Right kidney (tissue), 1 donor: ENCODE measurements at regions not wholly inside any gene's neighbourhood (a gene's known extent, or its start where the extent isn't known, plus 50 kb on each side); places are given as distances from the start of the nearest gene placed in this dataset.

Experiments used
- DNase-seq: peaks from one replicate; pipeline ENCODE4 v3.0.0-alpha.2; 2016

DNA sequence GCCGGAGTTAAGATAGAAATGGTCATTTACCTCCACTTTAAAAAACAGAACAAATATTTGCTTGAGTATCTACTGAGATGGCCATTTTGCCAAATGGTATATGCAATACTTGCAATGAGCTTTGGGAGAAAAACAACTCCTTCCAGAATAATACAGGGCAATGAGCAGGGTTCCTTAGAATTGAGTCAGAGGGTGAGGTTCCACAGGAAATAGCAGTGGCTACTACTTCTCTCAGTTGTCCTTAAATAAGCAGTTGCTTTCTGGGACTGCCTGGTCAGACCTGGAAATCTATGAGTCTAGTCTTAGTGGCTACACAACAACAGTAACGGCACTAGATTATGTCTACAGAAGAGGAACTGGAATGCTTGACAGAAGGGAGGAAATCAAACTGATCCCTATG is 80.9 kb upstream of the CCDC85A start:
- no peak for DNase-seq

DNA sequence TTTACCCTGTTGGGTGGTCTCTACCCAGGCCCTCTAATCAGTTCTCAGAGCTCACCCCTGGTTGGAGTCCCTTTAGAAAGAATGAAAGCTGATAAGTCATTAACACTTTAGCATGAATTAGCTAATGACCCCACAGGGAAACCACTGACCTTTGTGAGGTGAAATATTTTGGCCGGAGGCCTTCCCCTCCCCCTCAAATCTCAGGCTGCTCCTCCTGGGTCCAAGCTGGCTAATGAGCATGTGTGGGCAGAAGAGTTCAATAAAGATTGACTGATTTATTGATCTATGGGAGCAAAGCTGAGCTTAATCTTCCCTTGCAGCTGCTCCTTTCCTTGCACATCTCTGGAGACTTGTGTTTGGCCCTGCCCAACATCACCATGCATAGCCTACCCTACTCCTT is 78.8 kb upstream of the CCDC85A start:
- DNase-seq: no peak

DNA sequence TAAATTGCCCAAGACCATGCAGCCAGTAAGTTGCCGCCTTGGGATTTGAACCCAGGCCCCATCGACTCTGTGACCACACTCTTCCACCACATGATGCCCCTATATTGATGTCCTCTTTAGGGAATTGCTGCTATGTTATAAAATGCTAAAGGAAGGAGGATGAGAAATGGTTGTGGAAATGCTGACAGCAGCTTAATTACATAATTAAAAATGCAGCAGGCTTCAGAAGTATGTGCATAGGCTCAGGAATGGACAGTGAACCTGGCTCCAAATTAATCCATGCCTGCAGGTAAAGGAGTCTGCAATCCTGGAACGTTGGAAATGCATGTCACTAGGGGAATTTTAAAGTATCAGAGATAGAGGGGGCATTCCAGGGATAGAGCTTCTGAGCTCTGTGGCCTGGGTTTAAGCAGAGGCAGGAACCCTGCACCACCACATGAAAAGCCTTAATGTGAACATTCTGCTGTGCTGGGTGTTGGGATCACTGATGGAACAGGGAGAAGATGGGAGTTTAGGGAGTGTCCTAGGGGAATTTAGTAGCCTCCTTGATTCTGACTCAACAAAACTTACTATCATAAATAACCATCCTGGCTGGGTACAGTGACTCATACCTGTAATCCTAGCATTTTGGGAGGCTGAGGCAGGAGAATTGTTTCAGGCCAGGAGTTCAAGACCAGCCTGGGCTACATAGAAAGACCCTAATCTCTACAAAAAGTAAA is 76.1 kb upstream of the CCDC85A start:
- DNase-seq: no peak

DNA sequence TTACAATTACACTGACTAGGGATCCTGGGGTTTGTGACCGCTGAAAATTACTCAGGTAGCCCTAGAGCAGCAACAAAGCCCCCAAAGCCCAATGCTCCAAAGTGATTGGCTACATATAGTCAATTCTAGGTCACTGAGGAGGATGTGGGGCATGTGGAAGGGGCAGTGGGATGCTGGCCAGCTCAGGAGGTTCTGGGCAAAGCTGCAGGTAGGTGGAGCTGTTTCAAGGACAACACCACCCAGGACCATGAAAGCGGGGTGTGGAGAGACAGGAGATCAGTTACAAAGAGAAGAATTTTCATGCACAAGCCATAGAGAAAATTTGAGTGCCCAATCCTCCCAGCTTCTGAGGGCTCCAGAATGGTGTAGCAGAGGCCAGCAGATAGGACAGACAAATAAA is 75.0 kb upstream of the CCDC85A start:
- no peak for DNase-seq

DNA sequence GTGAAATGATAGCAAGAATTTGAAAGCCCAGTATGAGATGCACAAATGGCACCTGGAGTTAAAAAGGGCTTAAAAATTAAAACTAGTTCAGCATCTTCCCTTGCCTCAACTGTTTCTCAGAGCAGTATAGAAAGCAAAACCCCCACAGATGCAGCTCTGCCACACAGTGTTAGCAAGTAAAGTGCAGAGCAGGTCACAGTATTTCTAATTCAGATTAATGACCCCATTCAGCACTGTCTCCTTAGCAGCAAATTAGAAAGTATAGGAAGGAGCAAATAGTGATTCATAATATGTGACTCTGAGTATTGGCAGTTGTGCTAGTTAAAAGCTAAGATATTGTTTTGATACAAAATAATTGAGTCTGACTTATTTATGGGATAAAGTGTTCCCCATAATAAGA is 73.8 kb upstream of the CCDC85A start:
- DNase-seq: no peak

DNA sequence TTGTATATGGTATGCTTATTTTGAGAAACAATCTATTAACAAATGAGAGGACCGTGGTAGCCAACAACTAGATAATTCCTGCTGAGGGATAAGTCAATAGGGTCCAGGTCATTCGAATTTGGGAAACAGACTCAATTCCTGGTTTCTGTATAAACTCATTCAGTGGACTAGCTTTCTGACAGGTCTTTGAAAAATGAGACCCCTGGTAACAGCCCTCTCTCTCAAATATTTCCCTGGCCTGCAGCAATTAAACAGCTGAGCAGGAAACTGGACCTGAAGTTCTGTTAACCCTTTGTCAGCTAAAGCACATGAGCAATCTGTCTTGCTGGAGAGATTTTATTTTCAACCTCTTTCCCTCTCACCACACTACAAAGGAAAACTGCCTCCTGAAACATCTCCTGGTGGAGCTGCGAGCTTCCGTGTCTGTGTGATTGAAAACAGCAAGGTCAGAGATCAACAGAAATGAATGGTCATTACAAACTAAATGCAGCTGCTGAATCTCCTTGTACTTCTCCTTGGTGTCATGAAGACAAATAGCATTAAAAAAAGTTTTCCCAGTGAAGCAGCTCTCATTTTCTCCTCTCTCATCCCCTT is 70.3 kb upstream of the CCDC85A start:
- no peak for DNase-seq

DNA sequence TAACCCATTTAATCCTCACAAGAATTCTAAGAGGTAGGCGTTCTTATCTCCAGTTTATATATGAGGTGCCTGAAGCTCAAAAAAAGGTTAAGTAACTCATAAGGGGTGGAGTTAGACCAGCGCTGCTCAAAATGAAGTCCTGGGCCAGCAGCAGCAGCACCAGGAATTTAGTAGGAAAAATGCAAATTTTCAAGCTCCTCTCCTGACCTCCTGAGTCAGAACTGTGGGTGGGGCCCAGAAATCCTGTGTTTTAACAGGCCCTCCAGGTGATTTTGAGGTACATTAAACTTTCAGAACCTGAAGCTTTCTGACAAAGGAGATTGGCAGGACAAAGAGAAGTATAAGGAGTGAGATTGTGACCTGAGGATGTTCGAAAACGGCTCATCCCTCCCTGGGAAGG is 66.0 kb upstream of the CCDC85A start:
- DNase-seq: no peak

DNA sequence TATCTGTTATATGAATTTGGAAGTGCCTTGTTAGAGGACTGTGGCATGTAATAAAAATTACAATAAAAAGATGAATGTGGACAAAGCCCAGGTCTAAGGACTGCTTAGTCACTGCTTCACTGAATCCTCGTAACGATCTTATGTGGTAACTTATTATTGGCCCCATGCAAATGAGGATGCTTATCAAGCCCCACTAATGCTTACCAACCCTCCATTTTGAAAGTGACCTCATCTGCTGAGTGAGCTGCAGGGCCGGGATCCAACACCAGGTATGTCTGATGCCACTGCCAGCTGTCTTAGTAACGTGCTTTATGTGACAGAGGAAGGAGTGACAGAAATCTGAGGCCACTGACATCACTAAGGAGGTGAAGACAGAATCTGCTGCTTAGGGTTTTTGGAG is 65.3 kb upstream of the CCDC85A start:
- no peak for DNase-seq

DNA sequence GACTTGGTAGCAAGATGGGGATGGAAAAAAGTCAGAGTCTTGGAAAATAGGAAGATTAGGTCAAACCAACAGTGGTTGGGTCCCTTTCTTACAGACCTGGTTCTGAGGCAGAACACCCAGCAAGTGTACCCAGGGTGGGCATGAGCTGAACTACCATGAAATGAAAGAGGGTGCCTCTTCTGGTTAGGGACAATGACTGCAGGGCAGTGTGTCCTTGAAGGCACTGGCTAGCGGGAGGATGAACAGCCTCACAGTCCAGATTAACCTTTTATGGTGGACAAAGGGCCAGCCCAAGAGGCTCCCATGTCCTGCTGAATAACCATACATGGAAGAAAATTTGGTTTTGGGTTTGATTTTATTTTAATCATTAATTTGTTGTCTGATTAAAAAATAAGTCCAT is 61.8 kb upstream of the CCDC85A start:
- no peak for DNase-seq

DNA sequence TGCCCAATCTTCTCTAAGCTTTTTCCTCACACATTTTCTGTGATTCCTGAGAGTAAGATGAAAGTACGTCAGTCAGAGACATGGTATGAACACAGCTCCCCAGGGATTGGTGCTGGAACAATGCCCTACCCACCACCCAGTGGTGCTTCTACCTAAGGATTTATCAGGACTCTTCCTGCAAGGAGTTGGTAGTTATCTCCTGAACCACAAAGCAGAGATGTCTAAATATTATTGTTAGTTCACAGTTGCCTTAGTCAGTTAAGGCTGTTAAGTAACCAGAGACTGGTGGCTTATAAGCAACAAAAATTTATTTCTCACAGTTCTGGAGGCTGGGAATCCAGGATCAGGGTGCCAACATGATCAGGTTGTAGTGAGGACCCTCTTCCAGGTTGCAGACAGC is 60.3 kb upstream of the CCDC85A start:
- DNase-seq: no peak

DNA sequence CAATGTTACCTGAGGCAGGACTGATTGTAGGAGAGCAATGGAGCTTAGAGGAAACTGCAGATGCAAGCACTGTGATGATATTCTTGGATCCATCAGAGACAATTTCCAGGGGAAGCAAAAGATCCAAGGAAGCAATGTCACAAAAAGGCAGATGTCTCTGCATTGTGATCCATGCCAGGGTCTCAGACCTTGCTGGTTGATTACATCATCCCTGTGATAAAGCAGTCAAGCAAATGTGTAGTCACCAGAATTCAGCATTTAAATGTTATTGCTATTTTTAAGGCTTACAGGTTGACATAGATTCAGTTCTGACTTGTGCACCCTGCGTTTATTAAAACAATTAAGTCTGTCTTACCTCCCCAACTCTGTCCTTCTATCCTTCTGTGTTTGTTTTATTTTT is 56.8 kb upstream of the CCDC85A start:
- no peak for DNase-seq

DNA sequence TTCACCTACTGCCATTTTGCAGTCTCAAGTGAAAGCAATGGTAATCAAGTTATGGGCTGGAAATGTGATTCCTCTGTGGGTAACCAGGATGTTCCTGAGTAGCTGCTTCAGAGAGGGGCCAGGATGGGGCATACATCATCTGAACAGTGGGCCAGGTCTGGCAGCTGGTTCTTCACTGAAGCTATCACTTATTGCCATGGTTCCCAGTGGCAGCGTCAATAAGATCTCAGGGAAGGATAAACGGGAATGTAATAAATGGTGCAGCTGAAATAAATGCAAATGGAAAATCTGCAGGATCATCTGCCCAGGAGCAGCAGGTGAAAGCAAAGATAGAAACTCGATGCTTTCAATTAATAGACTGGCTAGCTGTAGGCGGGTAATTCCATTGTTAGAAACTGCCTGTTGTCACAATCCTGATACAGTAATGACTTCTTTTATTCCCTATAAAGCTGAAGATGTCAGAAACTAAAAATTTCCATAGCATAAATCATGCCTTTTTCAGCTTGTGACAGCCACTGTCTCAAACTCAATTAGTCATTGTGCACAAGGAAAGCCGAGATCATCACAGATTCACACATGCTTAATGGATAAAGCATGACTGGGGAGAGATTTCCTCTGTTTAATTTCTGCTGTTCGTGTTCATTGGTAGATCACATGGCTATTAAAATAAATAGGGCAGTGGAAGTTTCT is 56.2 kb upstream of the CCDC85A start:
- DNase-seq: no peak

DNA sequence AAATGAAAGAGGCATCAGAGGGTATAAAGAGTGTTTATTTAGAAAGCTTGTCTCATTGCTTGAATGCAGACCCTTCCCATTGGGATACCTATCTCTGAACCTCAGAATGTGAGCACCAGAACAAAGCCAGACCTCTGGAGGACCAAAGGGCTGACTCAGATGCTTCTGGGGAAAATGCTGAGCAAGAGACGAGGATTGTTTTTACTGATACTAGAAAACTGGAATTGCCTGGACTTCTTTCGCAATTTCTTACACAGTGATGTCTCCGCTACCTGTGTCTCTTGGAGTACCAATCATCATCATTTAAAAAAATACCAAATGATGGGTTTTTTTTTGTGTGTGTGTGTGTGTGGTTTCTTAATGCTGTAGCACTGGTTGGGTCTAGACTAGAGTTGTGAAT is 55.6 kb upstream of the CCDC85A start:
- no peak for DNase-seq

DNA sequence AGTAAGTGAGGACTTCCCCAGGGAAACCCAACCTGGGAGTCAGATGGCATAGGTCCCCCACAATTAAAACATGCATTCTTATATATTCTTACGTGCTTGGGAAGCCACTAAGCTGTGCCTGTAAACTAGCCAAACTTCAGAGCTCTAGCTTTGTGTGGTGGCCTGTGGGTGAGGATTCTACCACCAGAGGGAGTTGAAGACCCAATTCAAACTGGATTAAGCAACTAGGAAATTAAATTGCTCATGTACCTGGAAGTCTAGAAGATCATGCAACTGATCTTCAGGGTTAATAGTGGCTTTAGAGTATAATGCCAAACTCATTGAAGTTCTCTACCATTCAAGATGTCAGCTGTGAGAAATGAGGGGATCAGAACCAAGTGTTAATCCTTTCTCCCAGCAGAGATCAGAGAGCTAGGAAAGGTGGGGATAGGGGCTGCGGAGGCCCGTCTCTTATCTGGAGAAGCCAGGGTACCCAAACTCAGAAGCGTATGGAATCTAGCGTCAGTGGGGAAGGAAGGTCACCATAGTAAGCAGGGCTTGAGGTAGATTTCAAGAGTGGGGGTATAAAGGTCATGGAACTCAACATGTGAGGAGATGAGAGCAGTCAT is 53.2 kb upstream of the CCDC85A start:
- no peak for DNase-seq

DNA sequence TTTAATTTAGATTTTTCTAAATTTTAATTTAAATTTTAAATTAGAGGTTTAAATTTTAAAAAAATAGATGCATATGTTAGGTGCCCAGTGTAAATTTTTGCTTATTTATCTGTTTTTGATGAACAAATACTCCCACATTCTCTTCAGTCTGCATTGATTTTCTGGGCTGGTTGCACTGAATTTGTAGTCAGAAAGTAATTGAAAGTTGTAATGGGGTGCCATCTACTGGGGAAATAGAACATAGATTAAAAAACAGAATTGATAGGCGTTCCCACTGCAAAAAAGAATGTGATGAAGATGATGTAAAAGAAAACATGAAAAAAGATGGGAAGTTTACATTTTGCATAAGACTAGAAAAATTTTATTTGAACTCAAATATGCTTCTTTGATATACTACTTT is 51.7 kb upstream of the CCDC85A start:
- no peak for DNase-seq

DNA sequence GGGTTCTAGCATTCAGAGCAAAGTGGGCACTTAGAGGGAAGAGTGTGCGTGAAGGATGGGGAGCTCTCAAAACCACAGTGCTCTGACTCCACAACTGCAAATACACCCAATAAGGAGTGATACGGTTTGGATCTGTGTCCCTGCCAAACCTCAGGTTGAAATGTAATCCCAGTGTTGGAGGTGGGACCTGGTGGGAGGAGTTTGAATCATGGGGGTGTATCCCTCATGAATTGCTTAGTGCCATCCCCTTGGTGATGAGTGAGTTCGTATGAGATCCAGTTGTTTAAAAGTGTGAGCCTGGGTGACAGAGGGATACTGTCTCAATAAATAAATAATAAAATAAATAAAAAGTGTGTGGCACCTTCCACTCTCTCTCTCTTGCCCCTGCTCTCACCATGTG is 50.3 kb upstream of the CCDC85A start:
- no peak for DNase-seq

DNA sequence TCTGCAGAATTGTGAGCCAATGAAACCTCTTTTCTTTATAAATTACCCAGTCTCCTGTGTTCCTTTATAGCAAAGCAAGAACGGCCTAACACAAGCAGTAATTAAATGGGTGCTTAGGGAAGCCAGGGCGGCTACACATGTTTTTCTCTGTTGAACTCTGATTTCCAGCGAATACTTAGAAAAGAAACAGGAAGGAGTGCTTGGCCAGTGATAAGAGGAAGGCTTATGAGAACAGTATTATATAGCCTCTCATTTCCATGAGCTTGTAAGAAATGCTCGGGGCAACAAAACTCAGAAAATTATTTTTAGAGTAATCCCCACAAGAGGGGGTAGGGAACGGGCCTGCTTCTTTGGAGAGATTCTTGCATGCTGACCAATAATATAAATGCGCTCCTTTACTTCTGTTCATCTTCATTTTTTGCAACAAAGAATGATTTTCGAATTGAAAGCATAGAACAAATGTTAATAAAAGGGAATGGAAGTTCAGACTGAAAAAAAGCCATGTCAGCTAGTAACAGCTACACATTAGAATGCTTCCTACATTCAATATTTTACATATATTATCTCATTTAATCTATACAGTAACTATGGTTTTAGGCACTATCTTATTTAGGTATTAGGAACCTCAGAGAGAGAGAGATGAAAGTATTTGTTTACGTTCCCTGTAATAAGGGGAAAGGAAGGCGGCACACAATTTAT is 49.7 kb upstream of the CCDC85A start:
- DNase-seq: no peak
